ENCODE measurements at regions not wholly inside any gene's neighbourhood (a gene's known extent, or its start where the extent isn't known, plus 50 kb on each side); places are given as distances from the start of the nearest gene placed in this dataset.

DNA sequence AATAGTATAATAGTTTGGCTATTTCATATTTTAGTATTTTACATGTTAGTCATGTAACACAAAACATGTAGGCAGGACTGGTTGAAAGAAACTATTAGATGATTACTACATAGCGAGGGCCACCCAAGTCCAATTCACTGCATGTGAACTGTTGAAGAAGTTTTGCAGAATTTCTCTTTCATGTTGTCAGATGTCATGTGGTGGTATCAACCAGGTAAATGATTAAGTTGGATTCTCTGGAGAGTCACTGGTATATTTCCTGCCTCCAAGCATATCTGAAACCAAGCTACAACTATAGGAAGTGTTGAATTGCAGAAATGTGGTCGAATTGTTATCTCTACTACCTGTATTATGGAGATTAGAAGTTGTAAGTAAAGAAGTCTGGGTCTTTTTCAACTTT lies 137.8 kb upstream of the DPYD start:
- TF ChIP-seq, protein P1, sequence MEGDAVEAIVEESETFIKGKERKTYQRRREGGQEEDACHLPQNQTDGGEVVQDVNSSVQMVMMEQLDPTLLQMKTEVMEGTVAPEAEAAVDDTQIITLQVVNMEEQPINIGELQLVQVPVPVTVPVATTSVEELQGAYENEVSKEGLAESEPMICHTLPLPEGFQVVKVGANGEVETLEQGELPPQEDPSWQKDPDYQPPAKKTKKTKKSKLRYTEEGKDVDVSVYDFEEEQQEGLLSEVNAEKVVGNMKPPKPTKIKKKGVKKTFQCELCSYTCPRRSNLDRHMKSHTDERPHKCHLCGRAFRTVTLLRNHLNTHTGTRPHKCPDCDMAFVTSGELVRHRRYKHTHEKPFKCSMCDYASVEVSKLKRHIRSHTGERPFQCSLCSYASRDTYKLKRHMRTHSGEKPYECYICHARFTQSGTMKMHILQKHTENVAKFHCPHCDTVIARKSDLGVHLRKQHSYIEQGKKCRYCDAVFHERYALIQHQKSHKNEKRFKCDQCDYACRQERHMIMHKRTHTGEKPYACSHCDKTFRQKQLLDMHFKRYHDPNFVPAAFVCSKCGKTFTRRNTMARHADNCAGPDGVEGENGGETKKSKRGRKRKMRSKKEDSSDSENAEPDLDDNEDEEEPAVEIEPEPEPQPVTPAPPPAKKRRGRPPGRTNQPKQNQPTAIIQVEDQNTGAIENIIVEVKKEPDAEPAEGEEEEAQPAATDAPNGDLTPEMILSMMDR (IDR thresholded peaks at IDR 0.05; ENCODE audit: poor library complexity, severe bottlenecking) = no peak
- TF ChIP-seq EP300 (conservative IDR thresholded peaks at IDR 0.05; ENCODE audit: poor library complexity, severe bottlenecking) (no peak), EZH2 (IDR thresholded peaks at IDR 0.05; ENCODE audit: borderline replicate concordance, insufficient read depth, low read length, poor library complexity, severe bottlenecking) (no peak), SMC3 (conservative IDR thresholded peaks at IDR 0.05; ENCODE audit: poor library complexity) (no peak)
- TF ChIP-seq, protein P2, sequence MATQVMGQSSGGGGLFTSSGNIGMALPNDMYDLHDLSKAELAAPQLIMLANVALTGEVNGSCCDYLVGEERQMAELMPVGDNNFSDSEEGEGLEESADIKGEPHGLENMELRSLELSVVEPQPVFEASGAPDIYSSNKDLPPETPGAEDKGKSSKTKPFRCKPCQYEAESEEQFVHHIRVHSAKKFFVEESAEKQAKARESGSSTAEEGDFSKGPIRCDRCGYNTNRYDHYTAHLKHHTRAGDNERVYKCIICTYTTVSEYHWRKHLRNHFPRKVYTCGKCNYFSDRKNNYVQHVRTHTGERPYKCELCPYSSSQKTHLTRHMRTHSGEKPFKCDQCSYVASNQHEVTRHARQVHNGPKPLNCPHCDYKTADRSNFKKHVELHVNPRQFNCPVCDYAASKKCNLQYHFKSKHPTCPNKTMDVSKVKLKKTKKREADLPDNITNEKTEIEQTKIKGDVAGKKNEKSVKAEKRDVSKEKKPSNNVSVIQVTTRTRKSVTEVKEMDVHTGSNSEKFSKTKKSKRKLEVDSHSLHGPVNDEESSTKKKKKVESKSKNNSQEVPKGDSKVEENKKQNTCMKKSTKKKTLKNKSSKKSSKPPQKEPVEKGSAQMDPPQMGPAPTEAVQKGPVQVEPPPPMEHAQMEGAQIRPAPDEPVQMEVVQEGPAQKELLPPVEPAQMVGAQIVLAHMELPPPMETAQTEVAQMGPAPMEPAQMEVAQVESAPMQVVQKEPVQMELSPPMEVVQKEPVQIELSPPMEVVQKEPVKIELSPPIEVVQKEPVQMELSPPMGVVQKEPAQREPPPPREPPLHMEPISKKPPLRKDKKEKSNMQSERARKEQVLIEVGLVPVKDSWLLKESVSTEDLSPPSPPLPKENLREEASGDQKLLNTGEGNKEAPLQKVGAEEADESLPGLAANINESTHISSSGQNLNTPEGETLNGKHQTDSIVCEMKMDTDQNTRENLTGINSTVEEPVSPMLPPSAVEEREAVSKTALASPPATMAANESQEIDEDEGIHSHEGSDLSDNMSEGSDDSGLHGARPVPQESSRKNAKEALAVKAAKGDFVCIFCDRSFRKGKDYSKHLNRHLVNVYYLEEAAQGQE (IDR thresholded peaks at IDR 0.05; ENCODE audit: borderline replicate concordance) = no peak
